GM23338 (cell line): ENCODE measurements at regions not wholly inside any gene's neighbourhood (a gene's known extent, or its start where the extent isn't known, plus 50 kb on each side); places are given as distances from the start of the nearest gene placed in this dataset.
A peak's percentile ranks its signal among the peaks of the same experiment; 100 is the strongest.

Experiments used
- ATAC-seq: fragments of 200-7000 bp; cut with Tn5 transposase; 3 replicates; pipeline ENCODE4 v1.9.1; 2020
- DNase-seq: peaks from one replicate; pipeline ENCODE4 v3.0.0-alpha.2; 2015; ENCODE audit warnings: low spot score
- H2AFZ ChIP-seq: fragments of 200-600 bp; sonication (generic); 2 replicates; pipeline ENCODE4 v1.8.0; 2016; ENCODE audit warnings: antibody characterized with exemption, mild to moderate bottlenecking, moderate library complexity
- H3F3A ChIP-seq: fragments of 200-600 bp; sonication (generic); replicated peaks from 2 replicates; pipeline ENCODE4 v1.8.0; 2017; ENCODE audit warnings: antibody characterized with exemption, mixed run types, low read depth
- H3K27ac ChIP-seq: fragments of 200-600 bp; sonication (generic); 2 replicates; pipeline ENCODE4 v1.6.1; 2016; ENCODE audit warnings: low read depth
- H3K27me3 ChIP-seq: fragments of 200-600 bp; sonication (generic); 2 replicates; pipeline ENCODE4 v1.8.0; 2016; ENCODE audit warnings: mild to moderate bottlenecking, mixed run types, moderate library complexity; ENCODE audit not compliant: insufficient read depth
- H3K36me3 ChIP-seq: fragments of 200-600 bp; sonication (generic); 2 replicates; pipeline ENCODE4 v1.8.0; 2016; ENCODE audit warnings: mild to moderate bottlenecking; ENCODE audit not compliant: insufficient read depth
- H3K4me1 ChIP-seq: fragments of 200-600 bp; sonication (generic); 2 replicates; pipeline ENCODE4 v1.8.0; 2016; ENCODE audit warnings: mild to moderate bottlenecking, moderate library complexity; ENCODE audit not compliant: insufficient read depth
- H3K4me2 ChIP-seq: fragments of 200-600 bp; sonication (generic); 2 replicates; pipeline ENCODE4 v1.7.1; 2017; ENCODE audit warnings: mixed run types
- H3K4me3 ChIP-seq: fragments of 200-600 bp; sonication (generic); 2 replicates; pipeline ENCODE4 v1.6.1; 2016; ENCODE audit warnings: mixed run types
- H3K79me2 ChIP-seq: fragments of 200-600 bp; sonication (generic); replicated peaks from 2 replicates; pipeline ENCODE4 v1.8.0; 2017; ENCODE audit warnings: mild to moderate bottlenecking; ENCODE audit not compliant: insufficient read depth
- H3K9me2 ChIP-seq: fragments of 200-600 bp; sonication (generic); 2 replicates; pipeline ENCODE4 v1.8.0; 2017; ENCODE audit not compliant: insufficient read depth
- H4K20me1 ChIP-seq: fragments of 200-600 bp; sonication (generic); replicated peaks from 2 replicates; pipeline ENCODE4 v1.8.0; 2017; ENCODE audit warnings: mild to moderate bottlenecking; ENCODE audit not compliant: insufficient read depth
- H3K27ac Mint-ChIP-seq: 2 replicates; pipeline ENCODE4 v1.8.0; 2020; ENCODE audit warnings: inconsistent platforms, mild to moderate bottlenecking, moderate library complexity, mixed read lengths
- H3K27me3 Mint-ChIP-seq: 3 replicates; pipeline ENCODE4 v1.8.0; 2022; ENCODE audit warnings: low read depth, mild to moderate bottlenecking, moderate library complexity, mixed read lengths, inconsistent platforms; ENCODE audit not compliant: insufficient read depth, poor library complexity
- H3K36me3 Mint-ChIP-seq: 3 replicates; pipeline ENCODE4 v1.8.0; 2021; ENCODE audit warnings: low read depth, mild to moderate bottlenecking, inconsistent platforms, moderate library complexity, mixed read lengths
- H3K4me1 Mint-ChIP-seq: 3 replicates; pipeline ENCODE4 v1.8.0; 2020; ENCODE audit warnings: mild to moderate bottlenecking, inconsistent platforms, mixed read lengths
- H3K4me3 Mint-ChIP-seq: 3 replicates; pipeline ENCODE4 v1.8.0; 2021; ENCODE audit warnings: moderate library complexity, mild to moderate bottlenecking, inconsistent platforms, mixed read lengths
- H3K9me3 Mint-ChIP-seq: 3 replicates; pipeline ENCODE4 v1.8.0; 2020; ENCODE audit warnings: moderate library complexity, mild to moderate bottlenecking, inconsistent platforms, mixed read lengths
- CREB1 ChIP-seq: fragments of 250-450 bp; sonication (Bioruptor Pico); IDR thresholded peaks from 2 replicates; pipeline ENCODE4 v1.5.0; 2020; ENCODE audit warnings: low read depth, mild to moderate bottlenecking, moderate library complexity
- EZH2 ChIP-seq: fragments of 200-600 bp; sonication (generic); IDR thresholded peaks from one replicate; pipeline ENCODE4 v1.8.0; 2017; ENCODE audit warnings: antibody characterized with exemption, mild to moderate bottlenecking, low read depth; ENCODE audit not compliant: unreplicated experiment
- EZH2phosphoT487 ChIP-seq: fragments of 200-600 bp; sonication (generic); IDR thresholded peaks from one replicate; pipeline ENCODE4 v1.8.1; 2018; ENCODE audit warnings: antibody characterized with exemption; ENCODE audit not compliant: unreplicated experiment
- JUNB ChIP-seq: IDR thresholded peaks from one replicate; pipeline ENCODE4 v1.6.1; 2016; ENCODE audit warnings: antibody characterized with exemption; ENCODE audit not compliant: unreplicated experiment
- NANOG ChIP-seq: IDR thresholded peaks from 2 replicates; pipeline ENCODE4 v1.6.1; 2016; ENCODE audit warnings: antibody characterized with exemption, borderline replicate concordance
- POLR2AphosphoS5 ChIP-seq: IDR thresholded peaks from 2 replicates; pipeline ENCODE4 v1.6.1; 2016; ENCODE audit warnings: antibody characterized with exemption, low read depth
- STAT1 ChIP-seq: IDR thresholded peaks from one replicate; pipeline ENCODE4 v1.6.1; 2016; ENCODE audit warnings: antibody characterized with exemption; ENCODE audit not compliant: unreplicated experiment
- ZNF114 ChIP-seq: fragments of 250-450 bp; sonication (Bioruptor Pico); IDR thresholded peaks from 2 replicates; pipeline ENCODE4 v1.5.0; 2020; ENCODE audit warnings: mild to moderate bottlenecking, moderate library complexity
- ZNF331 ChIP-seq: fragments of 250-450 bp; sonication (Bioruptor Pico); IDR thresholded peaks from 2 replicates; pipeline ENCODE4 v1.5.0; 2020; ENCODE audit warnings: low read depth, mild to moderate bottlenecking, moderate library complexity
- ZNF462 ChIP-seq: fragments of 250-450 bp; sonication (Bioruptor Pico); IDR thresholded peaks from 2 replicates; pipeline ENCODE4 v1.5.0; 2020; ENCODE audit warnings: mild to moderate bottlenecking, moderate library complexity
- TF ChIP-seq, protein P1 (sequence below): IDR thresholded peaks from 2 replicates; pipeline ENCODE4 v1.6.1; 2016; ENCODE audit warnings: antibody characterized with exemption
- TF ChIP-seq, protein P2 (sequence below): IDR thresholded peaks from one replicate; pipeline ENCODE4 v1.6.1; 2018; ENCODE audit warnings: antibody characterized with exemption; ENCODE audit not compliant: unreplicated experiment
- TF ChIP-seq, protein P3 (sequence below), 2 experiments: fragments of 200-600 bp in 1 of 2; sonication (generic) in 1 of 2; conservative IDR thresholded peaks; 2 replicates each; pipeline versions ENCODE4 v1.5.1 to v1.6.1; 2016 to 2017; ENCODE audit warnings: antibody characterized with exemption in 2 of 2, low read depth in 2 of 2, mild to moderate bottlenecking in 2 of 2, moderate library complexity in 1 of 2

DNA sequence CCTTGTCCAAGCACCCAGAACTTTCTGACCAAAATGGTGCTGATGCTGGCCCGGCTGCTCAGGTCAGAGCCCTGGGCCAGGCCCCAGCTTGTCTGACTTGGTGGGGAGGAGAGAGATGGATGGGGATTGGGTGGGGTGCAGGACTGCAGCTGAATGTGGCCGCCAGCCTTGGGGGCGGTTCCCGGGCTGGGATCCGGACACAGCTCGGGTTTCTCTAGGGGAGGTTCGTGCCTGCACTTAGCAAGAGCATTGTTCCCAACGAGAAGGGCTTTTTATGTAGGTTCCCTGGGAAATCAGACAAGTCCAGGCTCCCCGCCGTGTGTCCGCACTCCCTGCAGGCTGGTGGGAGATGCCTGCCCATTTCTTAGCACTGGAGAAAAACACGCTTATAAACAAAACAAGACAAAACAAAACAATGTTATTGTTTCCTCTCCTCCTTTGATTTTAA, 50.5 kb upstream of the HS6ST1 start:
- Histone ChIP-seq H3K4me2 (no peak overlapping the region), H3K36me3 (no peaks in the 10 kb centered on the region)
- peaks cover 25% of the 10 kb centered on the region for H3K4me1 Mint-ChIP-seq

More for the DNA sequence above, 50.5 kb upstream of the HS6ST1 start:
- ATAC-seq (peak; percentile 83), DNase-seq (peak; percentile 47)
- Mint-ChIP-seq H3K27me3 (peaks cover 30% of the 10 kb centered on the region), H3K4me3 (no peak overlapping the region), H3K36me3 (peaks cover 3% of the 10 kb centered on the region; the same call in 2 of the 3 replicates), H3K27ac (no peak overlapping the region), H3K9me3 (no peaks in the 10 kb centered on the region; the same call in 2 of the 3 replicates)
- TF ChIP-seq EZH2phosphoT487 (no peak), CREB1 (no peak), POLR2AphosphoS5 (no peak), STAT1 (no peak), ZNF114 (CRISPR knock-in tag) (no peak), NANOG (no peak), EZH2 (no peak), JUNB (no peak), ZNF462 (CRISPR knock-in tag) (no peak), ZNF331 (no peak)
- TF ChIP-seq, protein P1, sequence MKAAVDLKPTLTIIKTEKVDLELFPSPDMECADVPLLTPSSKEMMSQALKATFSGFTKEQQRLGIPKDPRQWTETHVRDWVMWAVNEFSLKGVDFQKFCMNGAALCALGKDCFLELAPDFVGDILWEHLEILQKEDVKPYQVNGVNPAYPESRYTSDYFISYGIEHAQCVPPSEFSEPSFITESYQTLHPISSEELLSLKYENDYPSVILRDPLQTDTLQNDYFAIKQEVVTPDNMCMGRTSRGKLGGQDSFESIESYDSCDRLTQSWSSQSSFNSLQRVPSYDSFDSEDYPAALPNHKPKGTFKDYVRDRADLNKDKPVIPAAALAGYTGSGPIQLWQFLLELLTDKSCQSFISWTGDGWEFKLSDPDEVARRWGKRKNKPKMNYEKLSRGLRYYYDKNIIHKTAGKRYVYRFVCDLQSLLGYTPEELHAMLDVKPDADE, result no peak
- TF ChIP-seq, protein P2, sequence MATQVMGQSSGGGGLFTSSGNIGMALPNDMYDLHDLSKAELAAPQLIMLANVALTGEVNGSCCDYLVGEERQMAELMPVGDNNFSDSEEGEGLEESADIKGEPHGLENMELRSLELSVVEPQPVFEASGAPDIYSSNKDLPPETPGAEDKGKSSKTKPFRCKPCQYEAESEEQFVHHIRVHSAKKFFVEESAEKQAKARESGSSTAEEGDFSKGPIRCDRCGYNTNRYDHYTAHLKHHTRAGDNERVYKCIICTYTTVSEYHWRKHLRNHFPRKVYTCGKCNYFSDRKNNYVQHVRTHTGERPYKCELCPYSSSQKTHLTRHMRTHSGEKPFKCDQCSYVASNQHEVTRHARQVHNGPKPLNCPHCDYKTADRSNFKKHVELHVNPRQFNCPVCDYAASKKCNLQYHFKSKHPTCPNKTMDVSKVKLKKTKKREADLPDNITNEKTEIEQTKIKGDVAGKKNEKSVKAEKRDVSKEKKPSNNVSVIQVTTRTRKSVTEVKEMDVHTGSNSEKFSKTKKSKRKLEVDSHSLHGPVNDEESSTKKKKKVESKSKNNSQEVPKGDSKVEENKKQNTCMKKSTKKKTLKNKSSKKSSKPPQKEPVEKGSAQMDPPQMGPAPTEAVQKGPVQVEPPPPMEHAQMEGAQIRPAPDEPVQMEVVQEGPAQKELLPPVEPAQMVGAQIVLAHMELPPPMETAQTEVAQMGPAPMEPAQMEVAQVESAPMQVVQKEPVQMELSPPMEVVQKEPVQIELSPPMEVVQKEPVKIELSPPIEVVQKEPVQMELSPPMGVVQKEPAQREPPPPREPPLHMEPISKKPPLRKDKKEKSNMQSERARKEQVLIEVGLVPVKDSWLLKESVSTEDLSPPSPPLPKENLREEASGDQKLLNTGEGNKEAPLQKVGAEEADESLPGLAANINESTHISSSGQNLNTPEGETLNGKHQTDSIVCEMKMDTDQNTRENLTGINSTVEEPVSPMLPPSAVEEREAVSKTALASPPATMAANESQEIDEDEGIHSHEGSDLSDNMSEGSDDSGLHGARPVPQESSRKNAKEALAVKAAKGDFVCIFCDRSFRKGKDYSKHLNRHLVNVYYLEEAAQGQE, result no peak
- TF ChIP-seq, protein P3, sequence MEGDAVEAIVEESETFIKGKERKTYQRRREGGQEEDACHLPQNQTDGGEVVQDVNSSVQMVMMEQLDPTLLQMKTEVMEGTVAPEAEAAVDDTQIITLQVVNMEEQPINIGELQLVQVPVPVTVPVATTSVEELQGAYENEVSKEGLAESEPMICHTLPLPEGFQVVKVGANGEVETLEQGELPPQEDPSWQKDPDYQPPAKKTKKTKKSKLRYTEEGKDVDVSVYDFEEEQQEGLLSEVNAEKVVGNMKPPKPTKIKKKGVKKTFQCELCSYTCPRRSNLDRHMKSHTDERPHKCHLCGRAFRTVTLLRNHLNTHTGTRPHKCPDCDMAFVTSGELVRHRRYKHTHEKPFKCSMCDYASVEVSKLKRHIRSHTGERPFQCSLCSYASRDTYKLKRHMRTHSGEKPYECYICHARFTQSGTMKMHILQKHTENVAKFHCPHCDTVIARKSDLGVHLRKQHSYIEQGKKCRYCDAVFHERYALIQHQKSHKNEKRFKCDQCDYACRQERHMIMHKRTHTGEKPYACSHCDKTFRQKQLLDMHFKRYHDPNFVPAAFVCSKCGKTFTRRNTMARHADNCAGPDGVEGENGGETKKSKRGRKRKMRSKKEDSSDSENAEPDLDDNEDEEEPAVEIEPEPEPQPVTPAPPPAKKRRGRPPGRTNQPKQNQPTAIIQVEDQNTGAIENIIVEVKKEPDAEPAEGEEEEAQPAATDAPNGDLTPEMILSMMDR (conservative IDR thresholded peaks at IDR 0.05; ENCODE audit: low read depth in 2 of 2), result no peak
- peaks cover 8% of the 10 kb centered on the region for H3K4me1 ChIP-seq
- H3K27me3 ChIP-seq, result no peaks in the 10 kb centered on the region
- no peaks in the 10 kb centered on the region for H4K20me1 ChIP-seq
- H3K9me2 ChIP-seq, result no peaks in the 10 kb centered on the region
- H3K27ac ChIP-seq, result no peak overlapping the region
- no peak overlapping the region for H2AFZ ChIP-seq
- no peaks in the 10 kb centered on the region for H3F3A ChIP-seq
- H3K4me3 ChIP-seq, result no peak overlapping the region
- H3K79me2 ChIP-seq, result no peaks in the 10 kb centered on the region
